SK-N-SH treated with all-trans-retinoic acid at 6 μM for 48 hours (cell line): ENCODE measurements at regions not wholly inside any gene's neighbourhood (a gene's known extent, or its start where the extent isn't known, plus 50 kb on each side); places are given as distances from the start of the nearest gene placed in this dataset.

Source experiments
- ARNTL ChIP-seq: fragments of 450-650 bp; formaldehyde crosslinking; IDR thresholded peaks from 2 replicates; pipeline ENCODE4 v1.5.0; 2020; ENCODE audit warnings: low read depth, mild to moderate bottlenecking, moderate library complexity, borderline replicate concordance
- CREB5 ChIP-seq: fragments of 250-450 bp; sonication (Bioruptor Pico); IDR thresholded peaks from 2 replicates; pipeline ENCODE4 v1.5.1; 2020; ENCODE audit warnings: low read depth, mild to moderate bottlenecking, moderate library complexity
- ESRRG ChIP-seq: fragments of 250-450 bp; sonication (Bioruptor Pico); IDR thresholded peaks from 2 replicates; pipeline ENCODE4 v1.6.1; 2021; ENCODE audit warnings: mild to moderate bottlenecking
- PATZ1 ChIP-seq: fragments of 250-450 bp; sonication (Bioruptor Pico); IDR thresholded peaks from 2 replicates; pipeline ENCODE4 v1.8.0; 2020; ENCODE audit warnings: mild to moderate bottlenecking, moderate library complexity, borderline replicate concordance
- PPARA ChIP-seq: fragments of 250-450 bp; sonication (Bioruptor Pico); IDR thresholded peaks from 2 replicates; pipeline ENCODE4 v1.5.0; 2020; ENCODE audit warnings: mild to moderate bottlenecking, borderline replicate concordance
- TSHZ2 ChIP-seq: fragments of 250-450 bp; sonication (Bioruptor Pico); IDR thresholded peaks from 2 replicates; pipeline ENCODE4 v1.5.0; 2020; ENCODE audit warnings: mild to moderate bottlenecking, moderate library complexity
- ZC3H10 ChIP-seq: fragments of 250-450 bp; sonication (Bioruptor Pico); IDR thresholded peaks from 2 replicates; pipeline ENCODE4 v1.5.1; 2021; ENCODE audit warnings: mild to moderate bottlenecking, moderate library complexity
- ZFP30 ChIP-seq: fragments of 450-650 bp; formaldehyde crosslinking; IDR thresholded peaks from 2 replicates; pipeline ENCODE4 v1.5.0; 2022; ENCODE audit warnings: mild to moderate bottlenecking, moderate library complexity
- ZNF565 ChIP-seq: fragments of 450-650 bp; formaldehyde crosslinking; conservative IDR thresholded peaks from 2 replicates; pipeline ENCODE4 v1.5.0; 2020; ENCODE audit warnings: low read depth, mild to moderate bottlenecking, moderate library complexity
- ZNF70 ChIP-seq: fragments of 450-650 bp; formaldehyde crosslinking; IDR thresholded peaks from 2 replicates; pipeline ENCODE4 v1.5.0; 2020; ENCODE audit warnings: mild to moderate bottlenecking, moderate library complexity

- TF ChIP-seq ZC3H10 (CRISPR knock-in tag) = no peak
- no peak for TF ChIP-seq ZFP30 (CRISPR knock-in tag)
- no peak for TF ChIP-seq ZNF70 (CRISPR knock-in tag)
- no peak for TF ChIP-seq PATZ1 (CRISPR knock-in tag)
- TF ChIP-seq TSHZ2 (CRISPR knock-in tag) = no peak
- no peak for TF ChIP-seq ZNF565 (CRISPR knock-in tag)
- TF ChIP-seq ESRRG (CRISPR knock-in tag) = no peak
- TF ChIP-seq CREB5 = no peak
- no peak for TF ChIP-seq ARNTL (CRISPR knock-in tag)
- no peak for TF ChIP-seq PPARA (CRISPR knock-in tag)
Measured at GRCh38 chr2:121002597-121002996, 266.9 kb downstream of the GLI2 start.
